Parathyroid adenoma (tissue), 2 donors: ENCODE measurements at regions not wholly inside any gene's neighbourhood (a gene's known extent, or its start where the extent isn't known, plus 50 kb on each side); places are given as distances from the start of the nearest gene placed in this dataset.

Source experiments
- H2AFZ ChIP-seq: fragments of 300-600 bp; sonication (generic); one replicate; pipeline ENCODE4 v1.7.0; 2017; ENCODE audit warnings: antibody characterized with exemption, mild to moderate bottlenecking
- H3K27ac ChIP-seq: fragments of 300-600 bp; sonication (generic); one replicate; pipeline ENCODE4 v1.7.0; 2017
- H3K27me3 ChIP-seq: fragments of 300-600 bp; sonication (generic); one replicate; pipeline ENCODE4 v1.7.0; 2017; ENCODE audit warnings: low read length; ENCODE audit not compliant: control insufficient read depth, insufficient read depth
- H3K36me3 ChIP-seq: fragments of 300-600 bp; sonication (generic); one replicate; pipeline ENCODE4 v1.7.0; 2017; ENCODE audit warnings: low read length; ENCODE audit not compliant: control insufficient read depth, insufficient read depth
- H3K4me1 ChIP-seq: fragments of 300-600 bp; sonication (generic); one replicate; pipeline ENCODE4 v1.7.0; 2017; ENCODE audit warnings: control low read depth
- H3K4me2 ChIP-seq: fragments of 300-600 bp; sonication (generic); one replicate; pipeline ENCODE4 v1.7.0; 2017; ENCODE audit warnings: low read length
- H3K4me3 ChIP-seq: fragments of 300-600 bp; sonication (generic); one replicate; pipeline ENCODE4 v1.7.0; 2017; ENCODE audit warnings: low read depth, low read length
- H3K79me2 ChIP-seq: fragments of 300-600 bp; sonication (generic); one replicate; pipeline ENCODE4 v1.7.0; 2017; ENCODE audit warnings: control low read depth
- H3K9ac ChIP-seq: fragments of 300-600 bp; sonication (generic); one replicate; pipeline ENCODE4 v1.7.0; 2017; ENCODE audit warnings: mild to moderate bottlenecking
- H3K9me3 ChIP-seq: fragments of 300-600 bp; sonication (generic); one replicate; pipeline ENCODE4 v1.7.0; 2017; ENCODE audit warnings: low read length; ENCODE audit not compliant: control insufficient read depth
- CTCF ChIP-seq: fragments of 300-600 bp; sonication (generic); IDR thresholded peaks from one replicate; pipeline ENCODE4 v1.7.0; 2017; ENCODE audit warnings: antibody characterized with exemption, mild to moderate bottlenecking
- donor health status: primary hyperparathyroidism.

GRCh38 chr4:3372933-3373465, 68.8 kb upstream of the HGFAC start:
- Histone ChIP-seq H3K9me3 (no peaks in the 10 kb centered on the region), H3K4me3 (no peak overlapping the region), H3K4me1 (peaks cover 4% of the 10 kb centered on the region), H2AFZ (no peak overlapping the region), H3K79me2 (no peaks in the 10 kb centered on the region), H3K27ac (no peak overlapping the region), H3K27me3 (no peaks in the 10 kb centered on the region), H3K4me2 (no peak overlapping the region), H3K9ac (no peak overlapping the region), H3K36me3 (no peaks in the 10 kb centered on the region)
- no peak for TF ChIP-seq CTCF

GRCh38 chr4:3373468-3373867, 68.3 kb upstream of the HGFAC start:
- Histone ChIP-seq H3K9ac (no peak overlapping the region), H3K4me1 (peaks cover 4% of the 10 kb centered on the region), H3K9me3 (no peaks in the 10 kb centered on the region), H3K27ac (no peak overlapping the region), H3K79me2 (no peaks in the 10 kb centered on the region), H3K27me3 (no peaks in the 10 kb centered on the region), H3K36me3 (no peaks in the 10 kb centered on the region), H3K4me3 (no peak overlapping the region), H3K4me2 (no peak overlapping the region), H2AFZ (no peak overlapping the region)
- TF ChIP-seq CTCF: no peak

GRCh38 chr4:3374011-3374645, 67.6 kb upstream of the HGFAC start:
- no peaks in the 10 kb centered on the region for H3K9me3 ChIP-seq
- H3K4me1 ChIP-seq: peaks cover 3% of the 10 kb centered on the region
- H3K4me3 ChIP-seq: no peak overlapping the region
- no peaks in the 10 kb centered on the region for H3K36me3 ChIP-seq
- H3K27me3 ChIP-seq: no peaks in the 10 kb centered on the region
- no peaks in the 10 kb centered on the region for H3K79me2 ChIP-seq
- H3K9ac ChIP-seq: no peak overlapping the region
- no peak overlapping the region for H3K27ac ChIP-seq
- TF ChIP-seq CTCF: no peak
- H2AFZ ChIP-seq: no peak overlapping the region
- H3K4me2 ChIP-seq: no peak overlapping the region

- Histone ChIP-seq H3K9me3 (no peaks in the 10 kb centered on the region), H3K4me3 (no peak overlapping the region), H3K27me3 (no peaks in the 10 kb centered on the region), H3K27ac (no peak overlapping the region), H3K36me3 (no peaks in the 10 kb centered on the region), H3K4me2 (no peak overlapping the region), H3K9ac (no peak overlapping the region), H3K4me1 (no peaks in the 10 kb centered on the region), H3K79me2 (no peaks in the 10 kb centered on the region), H2AFZ (no peak overlapping the region)
- no peak for TF ChIP-seq CTCF
Observed at GRCh38 chr4:3374667-3375066, 67.1 kb upstream of the HGFAC start.

- no peak overlapping the region for H3K4me3 ChIP-seq
- no peaks in the 10 kb centered on the region for H3K27me3 ChIP-seq
- no peak overlapping the region for H3K9ac ChIP-seq
- no peak overlapping the region for H3K4me2 ChIP-seq
- H2AFZ ChIP-seq: no peak overlapping the region
- TF ChIP-seq CTCF: no peak
- no peak overlapping the region for H3K27ac ChIP-seq
- no peaks in the 10 kb centered on the region for H3K36me3 ChIP-seq
- no peaks in the 10 kb centered on the region for H3K79me2 ChIP-seq
- no peaks in the 10 kb centered on the region for H3K9me3 ChIP-seq
- no peaks in the 10 kb centered on the region for H3K4me1 ChIP-seq
Observed at GRCh38 chr4:3375688-3376087, 66.1 kb upstream of the HGFAC start.
